GM12891 (cell line): ENCODE measurements at regions not wholly inside any gene's neighbourhood (a gene's known extent, or its start where the extent isn't known, plus 50 kb on each side); places are given as distances from the start of the nearest gene placed in this dataset.

Source experiments
- POLR2A ChIP-seq: IDR thresholded peaks from 2 replicates; pipeline ENCODE4 v1.6.1; 2011; ENCODE audit warnings: low read depth, low read length, control low read depth
- POLR2AphosphoS5 ChIP-seq: IDR thresholded peaks from 2 replicates; pipeline ENCODE4 v1.6.1; 2011; ENCODE audit warnings: low read depth, low read length, control low read depth

DNA sequence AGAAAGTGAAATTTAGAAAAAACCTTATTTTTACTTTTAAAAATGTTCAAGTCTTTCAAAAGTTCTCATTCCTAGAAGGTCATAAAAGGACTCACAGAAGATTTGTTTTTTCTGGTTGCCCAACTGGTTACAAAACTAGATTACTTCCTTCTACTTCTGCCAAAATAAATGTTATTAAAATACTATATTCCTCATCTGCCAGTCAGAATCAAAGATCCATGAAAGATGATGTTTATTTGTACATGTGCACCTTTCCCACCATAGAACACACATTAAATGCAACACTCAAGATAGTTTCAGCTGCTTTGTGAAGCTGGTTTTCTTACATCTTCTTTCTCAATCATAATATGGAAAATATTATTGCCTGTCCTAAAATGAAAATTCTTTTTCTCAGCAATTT is 465.4 kb downstream of the ETV1 start:
- no peak for TF ChIP-seq POLR2AphosphoS5
- TF ChIP-seq POLR2A: no peak
